ENCODE measurements at regions not wholly inside any gene's neighbourhood (a gene's known extent, or its start where the extent isn't known, plus 50 kb on each side); places are given as distances from the start of the nearest gene placed in this dataset.

GRCh38 chr22:48793949-48794348, 1033.7 kb downstream of the BRD1 start:
- TF ChIP-seq, protein P1, sequence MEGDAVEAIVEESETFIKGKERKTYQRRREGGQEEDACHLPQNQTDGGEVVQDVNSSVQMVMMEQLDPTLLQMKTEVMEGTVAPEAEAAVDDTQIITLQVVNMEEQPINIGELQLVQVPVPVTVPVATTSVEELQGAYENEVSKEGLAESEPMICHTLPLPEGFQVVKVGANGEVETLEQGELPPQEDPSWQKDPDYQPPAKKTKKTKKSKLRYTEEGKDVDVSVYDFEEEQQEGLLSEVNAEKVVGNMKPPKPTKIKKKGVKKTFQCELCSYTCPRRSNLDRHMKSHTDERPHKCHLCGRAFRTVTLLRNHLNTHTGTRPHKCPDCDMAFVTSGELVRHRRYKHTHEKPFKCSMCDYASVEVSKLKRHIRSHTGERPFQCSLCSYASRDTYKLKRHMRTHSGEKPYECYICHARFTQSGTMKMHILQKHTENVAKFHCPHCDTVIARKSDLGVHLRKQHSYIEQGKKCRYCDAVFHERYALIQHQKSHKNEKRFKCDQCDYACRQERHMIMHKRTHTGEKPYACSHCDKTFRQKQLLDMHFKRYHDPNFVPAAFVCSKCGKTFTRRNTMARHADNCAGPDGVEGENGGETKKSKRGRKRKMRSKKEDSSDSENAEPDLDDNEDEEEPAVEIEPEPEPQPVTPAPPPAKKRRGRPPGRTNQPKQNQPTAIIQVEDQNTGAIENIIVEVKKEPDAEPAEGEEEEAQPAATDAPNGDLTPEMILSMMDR (IDR thresholded peaks at IDR 0.05; ENCODE audit: low read length), result no peak
- no peak for TF ChIP-seq EZH2 (optimal IDR thresholded peaks at IDR 0.05; ENCODE audit: low read depth, low read length)

Data from MM.1S (cell line).